SU-DHL-6 (cell line): ENCODE measurements at regions not wholly inside any gene's neighbourhood (a gene's known extent, or its start where the extent isn't known, plus 50 kb on each side); places are given as distances from the start of the nearest gene placed in this dataset.

ENCODE experiments used
- CTCF ChIP-seq: fragments of 200-600 bp; sonication (generic); IDR thresholded peaks from one replicate; pipeline ENCODE4 v1.5.1; 2017; ENCODE audit warnings: antibody characterized with exemption, mild to moderate bottlenecking, low read length, moderate library complexity; ENCODE audit not compliant: insufficient read depth, poor library complexity, severe bottlenecking
- EZH2phosphoT487 ChIP-seq: fragments of 200-600 bp; sonication (generic), shearing (Covaris generic); conservative IDR thresholded peaks from 2 replicates; pipeline ENCODE4 v1.6.1; 2018; ENCODE audit warnings: mild to moderate bottlenecking, antibody characterized with exemption, low read length, moderate library complexity, mixed read lengths

GRCh38 chr6:156662025-156662445 is 115.1 kb upstream of the ARID1B start:
- TF ChIP-seq CTCF (peak; percentile 81), EZH2phosphoT487 (no peak)
